GM11168 (cell line): ENCODE measurements at regions not wholly inside any gene's neighbourhood (a gene's known extent, or its start where the extent isn't known, plus 50 kb on each side); places are given as distances from the start of the nearest gene placed in this dataset.

ENCODE experiments used
- in situ Hi-C: fragments of 300-500 bp; cut with MboI; formaldehyde crosslinking; loops from one replicate; pipeline ENCODE4 v1.12.0; 2022; ENCODE audit warnings: low sequenced_read_pairs; ENCODE audit not compliant: unreplicated experiment

DNA sequence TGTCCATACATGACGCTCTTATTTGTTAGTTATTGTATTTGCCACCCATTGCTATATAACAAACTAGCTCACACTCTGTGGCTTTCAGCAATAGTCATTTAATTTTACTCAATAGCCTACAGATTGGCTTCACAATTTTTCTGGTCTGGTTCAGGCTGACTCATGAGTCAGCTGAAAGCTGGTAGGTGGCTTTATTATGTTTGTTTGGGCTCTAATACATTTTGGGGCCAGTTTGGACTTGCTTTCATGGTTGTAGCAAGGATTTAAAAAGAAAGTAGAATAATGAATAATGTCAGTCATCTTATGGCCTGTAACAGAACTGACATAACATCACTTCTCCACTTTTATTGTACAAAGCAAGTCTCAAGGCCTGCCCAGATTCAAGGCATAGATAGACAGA is 338.7 kb downstream of the LRRIQ3 start:
- in situ Hi-C loops: no loop called here

DNA sequence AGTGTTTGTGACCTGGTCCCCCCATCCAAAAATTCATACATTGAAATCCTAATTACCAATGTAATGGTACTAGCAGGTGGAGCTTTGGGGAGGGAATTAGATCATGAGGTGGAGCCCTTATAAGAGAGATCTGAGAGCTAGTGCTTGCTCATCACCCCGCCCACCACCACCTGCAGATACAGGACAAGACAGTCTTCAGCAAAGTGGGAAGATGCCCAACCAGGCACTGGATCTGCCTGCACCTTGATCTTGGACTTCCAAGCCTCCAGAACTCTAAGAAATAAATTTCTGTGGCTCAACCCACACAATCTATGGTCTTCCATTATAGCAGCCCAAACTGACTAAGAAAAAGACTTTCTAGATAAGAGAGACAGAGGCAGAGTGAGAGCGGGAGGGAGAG is 343.4 kb downstream of the LRRIQ3 start:
- in situ Hi-C loops: no loop called here

DNA sequence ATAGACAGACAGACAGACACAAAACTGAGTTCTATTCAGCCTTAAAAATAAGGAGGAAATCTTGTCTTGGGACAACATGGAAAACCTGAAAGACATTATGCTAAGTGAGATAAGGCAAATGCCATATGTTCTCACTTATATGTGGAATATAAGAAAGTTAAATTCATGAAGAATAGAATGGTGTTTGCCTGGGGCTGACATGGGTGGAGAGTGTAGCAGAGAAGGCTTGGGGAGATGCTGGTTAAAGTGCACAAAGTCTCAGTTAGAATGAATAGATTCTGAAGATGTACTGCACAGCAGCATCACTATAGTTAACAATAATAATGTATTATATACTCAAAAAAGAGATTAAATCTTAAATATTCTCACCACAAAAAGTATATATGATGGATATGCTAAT is 355.5 kb downstream of the LRRIQ3 start:
- in situ Hi-C loops: loop anchor here (25.0 kb wide), 1 partner anchor 845 kb away; no protein-coding TSS in a partner anchor

DNA sequence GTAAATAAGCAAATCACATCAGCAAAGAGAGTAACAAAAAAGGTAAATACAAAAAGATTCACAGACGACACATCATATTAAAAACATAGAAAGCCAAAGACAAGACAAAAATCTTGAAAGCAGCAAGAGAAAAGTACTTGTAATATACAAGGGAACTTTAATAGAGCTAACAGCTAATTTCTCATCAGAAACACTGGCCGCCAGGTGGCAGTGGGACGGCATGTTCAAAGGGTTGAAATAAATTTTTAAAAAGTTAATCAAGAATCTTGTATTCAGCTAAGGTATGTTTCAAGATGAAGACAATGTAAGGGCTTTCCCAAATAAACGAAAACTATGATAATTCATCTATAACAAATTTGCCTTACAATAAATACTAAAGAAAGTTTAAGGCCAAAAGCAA is 358.1 kb downstream of the LRRIQ3 start:
- in situ Hi-C loops: loop anchor here (25.0 kb wide), 1 partner anchor 847 kb away; no protein-coding TSS in a partner anchor

DNA sequence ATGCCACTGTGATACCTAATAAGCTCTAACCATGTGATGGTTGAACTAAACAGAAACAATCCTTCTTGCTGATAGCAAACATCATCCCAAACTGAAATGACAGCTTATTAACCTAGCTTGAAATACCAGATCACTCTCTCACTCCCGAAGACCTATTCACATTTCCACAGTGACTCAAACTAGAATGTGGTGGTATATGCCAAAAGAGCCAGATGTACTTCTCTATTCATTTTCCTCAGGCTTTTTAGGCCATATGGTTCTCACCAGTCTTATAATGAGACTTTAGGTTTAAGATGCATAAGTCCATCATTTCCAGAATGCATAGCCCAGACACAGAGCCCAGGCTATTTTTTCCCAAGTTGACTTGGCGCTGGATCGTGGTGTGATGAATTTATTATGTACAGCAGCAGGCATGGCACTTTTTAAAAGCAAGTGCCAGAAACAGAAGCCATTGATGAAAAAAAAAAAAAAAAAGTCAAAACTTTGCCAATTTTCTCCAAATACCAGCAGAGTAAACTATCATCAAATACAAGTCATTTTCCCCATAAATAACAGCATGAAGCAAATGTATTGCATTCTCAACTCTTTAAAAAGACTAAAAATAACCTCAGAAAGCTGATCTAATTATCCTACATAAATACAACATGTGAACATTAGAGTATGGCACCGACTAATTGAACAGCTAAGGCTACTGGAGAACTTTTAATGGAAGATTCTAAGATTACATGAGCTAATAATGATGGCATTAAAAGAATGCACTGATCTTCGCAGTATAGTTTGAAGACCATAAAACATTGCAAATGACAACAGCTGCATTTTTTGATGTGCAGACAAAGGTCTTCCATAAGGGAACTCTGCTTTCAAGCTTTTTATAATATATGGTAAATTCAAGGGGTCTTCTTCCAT is 365.4 kb downstream of the LRRIQ3 start:
- in situ Hi-C loops: loop anchor here (25.0 kb wide), 1 partner anchor 855 kb away; no protein-coding TSS in a partner anchor

DNA sequence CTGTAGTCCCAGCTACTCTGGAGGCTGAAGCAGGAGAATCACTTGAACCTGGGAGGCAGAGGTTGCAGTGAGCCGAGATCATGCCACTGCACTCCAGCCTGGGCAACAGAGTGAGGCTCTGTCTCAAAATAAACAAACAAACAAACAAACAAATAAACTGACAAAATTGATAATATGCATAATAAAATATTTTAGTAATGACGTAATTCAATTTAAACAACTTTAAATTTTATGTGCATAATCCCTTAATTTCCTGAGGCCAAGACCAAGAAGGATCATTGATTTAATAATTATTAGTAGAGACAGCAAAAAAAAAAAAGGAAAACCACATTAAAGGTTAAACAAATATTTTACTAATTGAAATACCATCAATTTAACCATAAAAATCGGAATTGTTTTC is 370.7 kb downstream of the LRRIQ3 start:
- in situ Hi-C loops: loop anchor here (25.0 kb wide), 1 partner anchor 860 kb away; no protein-coding TSS in a partner anchor

DNA sequence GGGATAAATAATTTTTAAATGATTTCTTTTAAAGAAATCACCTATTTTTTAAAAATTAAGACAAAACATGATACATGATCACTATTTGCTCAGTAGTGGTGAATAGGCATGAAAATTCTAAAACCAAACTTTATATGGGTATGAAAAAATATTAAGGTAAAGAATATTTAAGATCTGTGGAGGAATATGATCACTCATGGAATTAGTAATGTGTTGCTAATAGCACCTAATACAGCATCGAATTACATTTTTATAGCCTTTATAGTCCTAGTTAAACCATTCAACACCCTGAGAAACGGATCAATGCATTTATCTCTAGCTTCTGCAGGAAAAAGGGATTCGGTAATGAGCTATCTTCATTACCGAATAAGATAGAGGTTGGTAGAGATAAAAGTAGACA is 373.9 kb downstream of the LRRIQ3 start:
- in situ Hi-C loops: no loop called here

DNA sequence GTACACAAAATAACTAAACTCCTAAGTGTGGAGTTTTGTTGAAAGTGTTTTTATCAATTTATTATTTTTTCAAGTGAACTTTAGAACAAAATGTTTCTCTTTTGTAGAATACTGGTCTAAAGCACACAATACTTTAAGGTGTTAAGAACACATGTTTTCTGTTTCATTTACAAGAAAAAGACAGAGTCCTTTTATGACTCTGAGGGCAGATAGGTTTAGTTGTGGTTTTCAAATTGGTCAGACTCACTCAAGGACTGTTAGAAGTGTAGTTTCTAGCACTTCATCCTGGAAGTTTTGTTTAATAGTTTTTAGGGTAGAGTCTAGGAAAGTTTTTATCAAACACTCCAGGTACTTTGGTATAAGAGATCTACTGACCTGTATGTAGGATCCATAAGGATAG is 376.5 kb downstream of the LRRIQ3 start:
- in situ Hi-C loops: no loop called here

DNA sequence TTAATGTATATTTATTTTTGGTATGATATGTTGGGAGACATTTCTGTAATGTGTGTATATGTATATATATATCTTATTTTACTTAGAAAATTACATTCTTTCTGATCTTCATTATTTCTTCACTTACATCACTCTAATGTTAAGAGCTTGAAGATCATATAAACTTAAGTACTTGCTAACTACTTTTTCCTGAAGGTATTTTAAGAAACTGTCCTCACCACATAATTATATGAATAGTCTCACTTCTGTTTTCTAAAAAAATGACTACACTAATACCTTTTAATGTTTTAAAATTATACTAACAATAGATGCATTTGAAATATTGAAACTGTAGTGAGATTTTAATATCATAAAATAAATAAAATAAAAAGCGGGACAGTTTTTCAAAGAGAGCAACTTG is 377.1 kb downstream of the LRRIQ3 start:
- in situ Hi-C loops: no loop called here

DNA sequence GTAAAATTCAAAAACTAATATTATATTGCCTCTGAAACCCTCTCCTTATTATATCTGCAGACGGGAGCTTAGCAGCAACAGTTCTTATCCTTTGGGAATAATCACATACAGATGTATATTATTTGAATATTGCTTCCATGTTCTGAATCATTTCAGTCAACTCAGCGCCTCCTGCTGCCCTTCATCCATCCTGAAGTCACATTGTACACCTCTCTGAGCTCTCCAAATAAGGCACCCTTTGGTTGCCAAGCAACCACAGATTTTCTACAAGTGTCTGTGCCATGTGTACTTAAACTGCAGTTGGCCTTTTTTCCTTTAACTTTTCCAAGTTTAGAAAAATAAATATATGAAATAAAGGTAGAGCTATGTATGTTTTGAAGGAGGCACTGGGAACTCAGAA is 384.3 kb downstream of the LRRIQ3 start:
- in situ Hi-C loops: no loop called here

DNA sequence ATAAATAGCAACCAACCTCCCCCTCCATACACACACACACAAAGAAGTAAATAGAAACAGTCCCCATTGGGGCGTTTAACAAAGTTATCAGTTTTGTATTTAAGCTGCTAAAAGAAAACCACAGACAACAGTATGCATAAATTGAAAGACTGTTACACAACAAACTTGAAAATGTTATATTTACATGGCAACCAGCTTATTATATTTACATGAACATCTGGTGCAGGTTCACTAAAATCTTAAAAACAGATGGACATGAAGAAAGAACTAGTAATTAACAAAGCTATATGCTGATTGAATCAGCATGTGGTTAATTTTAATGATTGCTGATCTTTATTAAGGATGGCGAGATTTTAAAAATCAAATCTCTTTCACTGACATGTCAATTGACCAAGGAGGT is 384.7 kb downstream of the LRRIQ3 start:
- in situ Hi-C loops: no loop called here

DNA sequence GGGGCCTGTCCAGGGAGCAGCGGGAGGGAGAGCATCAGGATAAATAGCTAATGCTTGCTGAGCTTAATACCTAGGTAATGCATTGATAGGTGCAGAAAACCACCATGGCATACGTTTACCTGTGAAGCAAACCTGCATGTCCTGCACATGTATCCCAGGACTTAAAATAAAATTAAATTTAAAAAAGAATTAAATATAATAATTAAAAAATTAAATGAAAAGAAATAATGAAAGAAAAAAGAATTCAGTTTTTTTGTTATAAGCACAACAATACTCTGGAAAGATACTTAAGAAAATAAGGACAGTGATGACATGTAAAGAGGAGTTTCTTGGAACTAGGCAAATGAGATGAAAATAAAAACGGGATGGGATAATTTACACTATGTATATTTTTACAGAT is 386.2 kb downstream of the LRRIQ3 start:
- in situ Hi-C loops: no loop called here

DNA sequence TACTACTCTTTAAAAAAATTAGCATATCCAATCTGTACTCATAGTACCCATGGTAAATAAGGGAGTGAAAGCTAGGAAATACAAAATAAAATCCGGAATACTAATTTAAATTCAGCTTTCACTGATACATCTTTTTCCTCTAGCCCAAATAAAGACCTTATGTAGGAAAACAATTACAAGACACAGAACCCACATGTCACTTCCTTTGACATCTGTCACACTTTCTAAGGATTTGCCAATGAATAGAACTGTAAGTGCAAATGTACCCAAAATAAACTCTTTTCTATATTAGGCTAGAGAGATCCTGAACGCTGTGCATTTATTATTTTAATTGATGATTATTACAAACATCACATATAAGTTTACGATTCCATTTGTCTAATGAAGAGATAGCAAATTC is 393.0 kb downstream of the LRRIQ3 start:
- in situ Hi-C loops: no loop called here

DNA sequence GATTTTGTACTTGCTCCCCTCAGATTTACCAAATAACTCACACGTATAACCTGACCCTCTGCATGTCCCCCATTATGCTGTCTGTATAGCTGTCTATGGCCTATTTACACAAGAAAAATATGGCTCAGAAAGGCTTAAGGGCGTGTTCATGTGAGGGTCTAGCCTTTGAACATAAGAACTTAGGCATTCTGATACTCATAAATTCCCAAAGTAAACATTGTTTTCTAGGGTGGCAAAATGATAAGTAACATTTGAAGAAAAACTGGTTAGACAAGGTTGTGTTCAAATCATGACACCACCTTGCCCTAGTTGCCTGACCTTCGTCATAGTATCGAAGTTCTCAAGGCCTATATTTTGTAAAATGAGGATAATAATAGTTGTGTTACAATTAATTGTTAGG is 394.6 kb downstream of the LRRIQ3 start:
- in situ Hi-C loops: no loop called here

DNA sequence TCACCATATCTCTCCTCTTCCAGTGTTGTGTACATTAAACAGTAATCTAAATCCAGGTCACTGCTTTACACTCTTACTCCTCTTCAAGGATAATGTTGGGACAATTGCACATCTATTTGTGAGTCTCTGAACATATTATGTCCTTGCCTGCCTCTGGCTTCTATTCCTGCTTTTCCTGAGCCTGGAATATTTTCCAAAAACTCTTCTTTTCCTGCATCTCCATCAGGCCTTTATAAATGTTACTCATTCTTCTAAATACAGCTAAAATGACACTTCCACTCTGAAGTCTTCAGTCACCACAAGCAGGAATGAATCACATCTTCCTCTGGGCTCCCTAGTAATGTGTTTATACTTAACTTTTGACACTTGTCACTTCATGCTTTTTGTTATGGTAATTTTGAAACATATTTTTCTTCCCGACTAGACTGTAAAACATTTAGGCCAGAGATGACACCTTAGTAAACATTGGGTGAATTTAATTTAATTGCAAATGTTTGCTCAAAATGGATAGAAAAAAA is 396.0 kb downstream of the LRRIQ3 start:
- in situ Hi-C loops: no loop called here

DNA sequence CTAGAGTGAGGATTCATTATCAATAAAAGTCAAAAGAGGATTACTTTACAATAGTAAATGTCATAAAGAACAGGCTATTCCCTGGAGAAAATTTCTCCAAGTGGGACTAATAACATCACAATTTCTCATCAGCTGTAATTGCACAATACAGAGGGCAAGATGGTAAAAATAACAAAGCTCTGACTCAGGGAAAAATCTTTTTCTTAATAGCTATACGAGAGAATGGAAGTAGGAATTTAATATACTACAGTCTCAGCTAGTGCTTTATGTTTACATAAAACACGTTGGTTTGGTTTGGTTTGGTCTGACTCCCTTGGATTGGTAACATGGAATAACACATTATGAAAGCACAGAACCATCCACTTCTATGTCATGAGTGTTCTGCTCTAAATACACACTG is 397.6 kb downstream of the LRRIQ3 start:
- in situ Hi-C loops: no loop called here

DNA sequence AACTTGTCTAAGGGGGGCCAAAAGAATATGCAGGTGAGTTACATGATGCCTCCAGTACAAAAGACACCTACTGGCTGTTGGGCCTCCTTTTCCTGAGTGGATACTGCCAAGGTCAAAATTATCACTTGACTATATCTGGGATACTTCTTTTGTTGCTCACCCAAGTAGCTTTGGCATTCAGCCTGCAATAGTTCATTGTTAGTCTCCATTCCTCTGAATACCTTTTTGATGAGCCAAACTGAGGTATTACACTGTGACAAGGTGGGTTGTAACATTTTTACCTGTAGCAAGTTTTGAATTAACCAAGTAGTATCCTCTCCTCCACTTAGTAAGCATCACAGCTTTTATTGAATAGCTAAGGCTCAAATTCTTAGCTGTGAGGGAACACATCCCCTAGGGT is 408.0 kb downstream of the LRRIQ3 start:
- in situ Hi-C loops: no loop called here

DNA sequence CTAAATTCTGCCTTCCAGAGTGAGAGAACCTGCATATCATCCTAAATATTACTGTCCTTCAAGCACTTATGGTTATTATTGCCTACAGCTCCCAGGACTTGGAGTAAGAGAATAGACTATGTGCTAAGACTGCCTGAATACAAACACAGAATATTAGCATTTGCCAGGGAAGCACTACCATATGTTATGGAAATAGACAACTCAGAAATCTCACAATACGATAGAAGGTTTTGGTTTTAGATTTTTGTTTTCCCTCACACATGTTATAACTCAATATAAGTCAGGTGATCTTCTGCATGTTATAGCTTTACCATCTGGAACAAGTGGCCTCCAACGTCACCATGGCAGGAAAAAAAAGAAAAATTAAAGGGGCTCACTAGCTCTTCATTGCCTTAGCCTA is 413.9 kb downstream of the LRRIQ3 start:
- in situ Hi-C loops: no loop called here

DNA sequence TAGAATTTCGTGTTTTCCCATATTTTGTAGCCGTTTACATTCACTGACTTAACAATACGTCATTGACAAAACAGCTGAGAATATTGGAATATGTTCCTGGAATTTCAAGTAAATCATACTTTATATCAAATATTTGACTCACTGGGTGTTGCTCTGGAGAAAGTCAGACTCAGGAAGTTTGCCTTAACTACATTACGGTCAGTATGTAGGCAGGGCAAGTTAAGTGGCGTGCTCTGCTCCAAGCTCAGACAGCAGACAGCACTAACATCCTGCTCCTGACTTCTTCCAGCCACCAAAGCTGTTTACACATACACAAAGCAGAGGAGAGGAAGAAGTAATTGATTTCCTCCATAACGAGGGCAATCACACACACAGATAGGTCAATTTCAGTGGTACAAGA is 414.6 kb downstream of the LRRIQ3 start:
- in situ Hi-C loops: no loop called here

DNA sequence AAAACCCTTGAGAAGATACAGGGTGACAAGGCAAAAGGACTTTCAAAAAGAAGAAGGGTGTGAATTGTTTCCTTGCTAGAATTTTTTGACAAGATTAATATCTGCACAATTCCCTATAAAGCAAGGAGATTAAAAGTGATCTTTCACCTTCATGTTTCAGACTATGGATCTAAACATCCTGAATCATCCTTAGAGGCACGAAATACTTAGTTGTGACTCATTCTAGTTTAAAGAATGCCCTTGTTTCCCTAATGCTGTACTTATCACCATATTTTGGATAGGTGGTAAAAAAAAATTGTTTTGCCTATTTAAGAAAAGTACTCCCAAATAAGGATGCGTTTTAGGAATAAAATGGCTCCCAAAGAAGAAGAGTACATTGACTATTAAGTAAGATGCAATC is 415.1 kb downstream of the LRRIQ3 start:
- in situ Hi-C loops: no loop called here

DNA sequence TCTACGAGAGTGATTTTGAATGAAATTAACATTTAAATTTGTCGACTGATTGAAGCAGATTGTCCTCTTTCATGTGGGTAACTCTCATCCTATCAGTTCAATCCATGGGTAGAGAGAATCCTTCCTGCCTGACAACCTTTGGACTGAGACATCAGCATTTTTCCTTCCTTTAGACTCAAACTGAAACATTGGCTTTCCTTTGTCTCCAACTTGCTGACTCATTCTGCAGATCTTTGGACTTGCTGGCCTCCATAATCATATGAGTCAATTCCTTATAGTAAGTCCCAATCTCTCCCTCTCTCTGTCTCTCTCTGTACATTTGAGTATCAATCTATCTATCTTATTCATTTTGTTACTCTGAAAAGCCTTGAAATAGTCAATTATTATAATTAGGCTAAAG is 416.7 kb downstream of the LRRIQ3 start:
- in situ Hi-C loops: no loop called here

DNA sequence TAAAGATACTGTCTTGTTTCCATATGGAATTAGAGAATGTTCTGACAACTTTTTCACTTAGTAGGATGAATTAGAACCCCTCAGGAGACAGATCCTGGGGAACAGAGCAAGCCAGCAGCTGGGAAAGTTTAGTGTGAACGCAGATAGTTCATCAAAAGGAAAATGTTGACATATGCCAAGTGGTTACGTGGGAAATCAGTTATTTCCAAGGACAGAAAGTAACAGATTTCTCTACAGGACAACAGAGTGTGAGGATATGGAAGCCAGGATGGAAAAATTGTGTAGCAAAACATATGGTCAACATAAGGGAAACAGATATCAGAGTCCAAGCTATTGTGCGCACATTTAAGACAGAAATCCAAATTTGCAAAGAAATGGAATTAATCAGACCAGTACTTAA is 419.5 kb downstream of the LRRIQ3 start:
- in situ Hi-C loops: no loop called here
